ENCODE measurements at regions not wholly inside any gene's neighbourhood (a gene's known extent, or its start where the extent isn't known, plus 50 kb on each side); places are given as distances from the start of the nearest gene placed in this dataset.

DNA sequence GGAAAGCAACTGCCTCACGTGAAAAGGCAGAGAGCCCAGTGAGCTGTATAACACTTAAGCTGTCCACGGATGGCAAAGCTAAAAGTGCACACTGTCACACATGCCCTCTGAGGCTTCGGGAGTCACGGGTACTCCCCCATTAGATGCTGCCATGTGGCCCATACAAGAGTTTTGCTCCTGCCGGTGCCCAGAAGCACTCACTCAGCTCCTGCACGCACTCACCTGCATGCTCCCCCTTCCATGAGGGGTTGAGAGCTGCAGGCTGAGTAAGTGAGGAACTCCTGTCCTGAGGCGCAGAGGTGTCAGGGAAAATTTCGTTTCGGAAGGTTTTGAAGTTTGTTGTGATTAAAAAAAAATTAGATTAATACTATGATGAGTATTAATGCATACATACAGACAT is 939.2 kb upstream of the ATXN8OS start:
- no peak overlapping the region for H3K27ac ChIP-seq
- 91 to 94% methylated on average over 9 of the region's 9 CpGs for WGBS, 2 donors
- DNase-seq (ENCODE audit: low spot score in 2 of 2), result no peak
- no peaks in the 10 kb centered on the region for H3K27me3 ChIP-seq
- H3K4me1 ChIP-seq, result no peaks in the 10 kb centered on the region
- H3K9me3 ChIP-seq, result no peaks in the 10 kb centered on the region
- TF ChIP-seq EP300 (IDR thresholded peaks at IDR 0.05) (no peak), POLR2A (IDR thresholded peaks at IDR 0.05) (no peak)
- TF ChIP-seq, protein P1, sequence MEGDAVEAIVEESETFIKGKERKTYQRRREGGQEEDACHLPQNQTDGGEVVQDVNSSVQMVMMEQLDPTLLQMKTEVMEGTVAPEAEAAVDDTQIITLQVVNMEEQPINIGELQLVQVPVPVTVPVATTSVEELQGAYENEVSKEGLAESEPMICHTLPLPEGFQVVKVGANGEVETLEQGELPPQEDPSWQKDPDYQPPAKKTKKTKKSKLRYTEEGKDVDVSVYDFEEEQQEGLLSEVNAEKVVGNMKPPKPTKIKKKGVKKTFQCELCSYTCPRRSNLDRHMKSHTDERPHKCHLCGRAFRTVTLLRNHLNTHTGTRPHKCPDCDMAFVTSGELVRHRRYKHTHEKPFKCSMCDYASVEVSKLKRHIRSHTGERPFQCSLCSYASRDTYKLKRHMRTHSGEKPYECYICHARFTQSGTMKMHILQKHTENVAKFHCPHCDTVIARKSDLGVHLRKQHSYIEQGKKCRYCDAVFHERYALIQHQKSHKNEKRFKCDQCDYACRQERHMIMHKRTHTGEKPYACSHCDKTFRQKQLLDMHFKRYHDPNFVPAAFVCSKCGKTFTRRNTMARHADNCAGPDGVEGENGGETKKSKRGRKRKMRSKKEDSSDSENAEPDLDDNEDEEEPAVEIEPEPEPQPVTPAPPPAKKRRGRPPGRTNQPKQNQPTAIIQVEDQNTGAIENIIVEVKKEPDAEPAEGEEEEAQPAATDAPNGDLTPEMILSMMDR (IDR thresholded peaks at IDR 0.05), result no peak
- no peak overlapping the region for H3K4me3 ChIP-seq
- no peaks in the 10 kb centered on the region for H3K36me3 ChIP-seq

DNA sequence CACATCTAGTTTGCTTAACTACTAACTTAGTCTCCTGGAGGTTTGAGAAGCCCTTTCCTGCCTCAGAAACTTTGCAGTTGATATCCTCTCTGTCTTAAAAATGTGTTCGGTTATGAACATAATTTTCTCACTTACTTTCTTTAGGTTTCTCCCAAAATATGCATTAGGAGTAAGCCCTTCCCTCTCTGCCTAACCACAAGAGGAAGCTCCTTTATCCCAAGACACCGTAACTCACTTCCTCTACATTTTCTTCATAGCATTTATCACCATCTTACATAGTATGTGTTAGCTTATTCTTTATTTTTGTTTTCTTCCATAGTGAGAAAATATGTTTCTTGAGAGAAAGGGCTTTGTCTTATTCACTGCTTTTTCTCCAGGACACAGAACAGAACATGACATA is 952.5 kb upstream of the ATXN8OS start:
- 64 to 68% methylated on average over 2 of the region's 2 CpGs for WGBS, 2 donors
- Histone ChIP-seq H3K4me1 (no peaks in the 10 kb centered on the region), H3K4me3 (no peak overlapping the region), H3K27ac (no peak overlapping the region), H3K36me3 (no peaks in the 10 kb centered on the region), H3K9me3 (no peaks in the 10 kb centered on the region), H3K27me3 (no peaks in the 10 kb centered on the region)
- DNase-seq (ENCODE audit: low spot score in 2 of 2), result no peak
- TF ChIP-seq POLR2A (IDR thresholded peaks at IDR 0.05) (no peak), EP300 (IDR thresholded peaks at IDR 0.05) (no peak)
- TF ChIP-seq, protein P1 (IDR thresholded peaks at IDR 0.05), result no peak

- no peak overlapping the region for H3K4me3 ChIP-seq
- H3K27ac ChIP-seq, result no peak overlapping the region
- H3K36me3 ChIP-seq, result no peaks in the 10 kb centered on the region
- no peaks in the 10 kb centered on the region for H3K27me3 ChIP-seq
- no peak for DNase-seq (ENCODE audit: low spot score in 2 of 2)
- no peak for TF ChIP-seq EP300 (IDR thresholded peaks at IDR 0.05)
- no peak for TF ChIP-seq POLR2A (IDR thresholded peaks at IDR 0.05)
- TF ChIP-seq, protein P1 (IDR thresholded peaks at IDR 0.05), result no peak
- H3K4me1 ChIP-seq, result no peaks in the 10 kb centered on the region
- 80 to 82% methylated on average over 3 of the region's 3 CpGs for WGBS, 2 donors
- no peaks in the 10 kb centered on the region for H3K9me3 ChIP-seq
Observed at GRCh38 chr13:69142101-69142500, 965.5 kb upstream of the ATXN8OS start.

DNA sequence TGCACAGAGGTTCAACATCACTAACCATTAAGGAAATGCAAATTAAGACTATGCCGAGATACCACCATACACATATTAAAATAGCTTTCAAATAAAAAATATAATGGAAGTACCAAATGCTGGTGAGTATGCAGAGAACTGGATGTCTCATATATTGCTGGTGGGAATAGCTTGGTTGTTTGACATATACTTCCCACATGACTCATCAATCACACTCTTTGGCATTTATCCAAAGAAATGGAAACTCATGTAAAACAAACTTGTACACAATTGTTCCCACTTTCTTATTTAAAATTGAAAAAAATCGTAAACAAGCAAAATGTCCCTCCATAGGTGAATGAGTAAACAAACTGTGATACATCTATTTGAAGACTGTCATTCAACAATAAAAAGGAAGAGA is 982.6 kb upstream of the ATXN8OS start:
- Histone ChIP-seq H3K27ac (no peak overlapping the region), H3K9me3 (no peaks in the 10 kb centered on the region), H3K4me3 (no peak overlapping the region), H3K36me3 (no peaks in the 10 kb centered on the region), H3K4me1 (no peaks in the 10 kb centered on the region), H3K27me3 (no peaks in the 10 kb centered on the region)
- no peak for DNase-seq (ENCODE audit: low spot score in 2 of 2)
- 90 to 91% methylated on average over 2 of the region's 2 CpGs for WGBS, 2 donors
- TF ChIP-seq EP300 (IDR thresholded peaks at IDR 0.05) (no peak), POLR2A (IDR thresholded peaks at IDR 0.05) (no peak)
- TF ChIP-seq, protein P1 (IDR thresholded peaks at IDR 0.05), result no peak

GRCh38 chr13:69109891-69110525 is 997.6 kb upstream of the ATXN8OS start:
- H3K36me3 ChIP-seq, result no peaks in the 10 kb centered on the region
- H3K9me3 ChIP-seq, result peaks cover 0 to 18% (median 0%) of the 10 kb centered on the region in 4 donors
- no peaks in the 10 kb centered on the region for H3K27me3 ChIP-seq
- TF ChIP-seq, protein P1 (IDR thresholded peaks at IDR 0.05), result no peak
- TF ChIP-seq POLR2A (IDR thresholded peaks at IDR 0.05) (no peak), EP300 (IDR thresholded peaks at IDR 0.05) (no peak)
- no peak overlapping the region for H3K27ac ChIP-seq
- H3K4me3 ChIP-seq, result no peak overlapping the region
- H3K4me1 ChIP-seq, result no peaks in the 10 kb centered on the region
- WGBS, 2 donors, result 41 to 87% methylated on average over 3 of the region's 3 CpGs
- no peak for DNase-seq (ENCODE audit: low spot score in 2 of 2)
